Prostate gland (tissue), 2 donors: ENCODE measurements at regions not wholly inside any gene's neighbourhood (a gene's known extent, or its start where the extent isn't known, plus 50 kb on each side); places are given as distances from the start of the nearest gene placed in this dataset.

Experiments
- POLR2A ChIP-seq: fragments of 450-650 bp; IDR thresholded peaks from one replicate; pipeline ENCODE4 v1.6.1; 2016; ENCODE audit warnings: antibody characterized with exemption, mild to moderate bottlenecking
- TF ChIP-seq, protein P1 (sequence below), 4 experiments: fragments of 200-600 bp in 2 of 4; fragments of 450-650 bp in 2 of 4; sonication (generic) in 2 of 4; IDR thresholded peaks; 1 replicate in 3 of 4; 2 replicates in 1 of 4; pipeline ENCODE4 v1.5.1; 2016 to 2019; ENCODE audit warnings: antibody characterized with exemption in 4 of 4, mild to moderate bottlenecking in 2 of 4, moderate library complexity in 2 of 4

DNA sequence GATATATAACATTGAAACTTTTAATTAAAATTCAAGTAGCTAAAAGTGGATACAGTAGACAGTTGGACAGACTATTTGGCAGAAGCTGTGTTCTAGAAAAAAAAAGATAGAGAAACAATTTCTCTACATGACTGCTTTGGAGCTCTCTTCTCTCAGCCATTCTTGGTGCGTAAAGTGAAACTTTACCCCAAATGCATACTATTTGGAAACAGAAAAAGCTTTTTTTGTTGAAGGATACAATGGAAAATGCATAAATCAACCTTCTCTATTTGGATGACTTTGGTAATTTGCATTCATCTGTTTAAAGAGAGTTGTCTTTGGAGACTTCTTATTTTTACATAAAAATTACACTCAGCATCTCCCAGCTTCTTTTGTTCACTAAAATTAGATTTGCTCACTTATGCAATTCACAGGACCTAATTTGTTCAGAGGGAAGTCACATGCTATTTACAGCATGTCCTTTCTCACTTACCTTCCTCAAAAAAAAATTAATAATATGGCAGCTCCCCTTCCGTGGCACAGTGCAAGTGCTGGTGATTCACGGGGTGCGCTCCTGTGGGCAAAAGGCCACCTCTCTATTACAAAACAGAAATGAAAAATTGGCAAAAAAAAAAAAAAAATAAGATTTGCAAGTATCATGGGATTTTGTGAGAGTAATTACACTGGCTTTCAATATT lies 498.9 kb downstream of the RERGL start:
- no peak for TF ChIP-seq POLR2A
- TF ChIP-seq, protein P1, sequence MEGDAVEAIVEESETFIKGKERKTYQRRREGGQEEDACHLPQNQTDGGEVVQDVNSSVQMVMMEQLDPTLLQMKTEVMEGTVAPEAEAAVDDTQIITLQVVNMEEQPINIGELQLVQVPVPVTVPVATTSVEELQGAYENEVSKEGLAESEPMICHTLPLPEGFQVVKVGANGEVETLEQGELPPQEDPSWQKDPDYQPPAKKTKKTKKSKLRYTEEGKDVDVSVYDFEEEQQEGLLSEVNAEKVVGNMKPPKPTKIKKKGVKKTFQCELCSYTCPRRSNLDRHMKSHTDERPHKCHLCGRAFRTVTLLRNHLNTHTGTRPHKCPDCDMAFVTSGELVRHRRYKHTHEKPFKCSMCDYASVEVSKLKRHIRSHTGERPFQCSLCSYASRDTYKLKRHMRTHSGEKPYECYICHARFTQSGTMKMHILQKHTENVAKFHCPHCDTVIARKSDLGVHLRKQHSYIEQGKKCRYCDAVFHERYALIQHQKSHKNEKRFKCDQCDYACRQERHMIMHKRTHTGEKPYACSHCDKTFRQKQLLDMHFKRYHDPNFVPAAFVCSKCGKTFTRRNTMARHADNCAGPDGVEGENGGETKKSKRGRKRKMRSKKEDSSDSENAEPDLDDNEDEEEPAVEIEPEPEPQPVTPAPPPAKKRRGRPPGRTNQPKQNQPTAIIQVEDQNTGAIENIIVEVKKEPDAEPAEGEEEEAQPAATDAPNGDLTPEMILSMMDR (IDR thresholded peaks at IDR 0.05) = no peak
